ENCODE measurements at regions not wholly inside any gene's neighbourhood (a gene's known extent, or its start where the extent isn't known, plus 50 kb on each side); places are given as distances from the start of the nearest gene placed in this dataset.
"Not testable (repeated sequence)": the region's sequence is repeated elsewhere in the genome, so short reads cannot be mapped to it uniquely, and the experiment has no call there.

DNA sequence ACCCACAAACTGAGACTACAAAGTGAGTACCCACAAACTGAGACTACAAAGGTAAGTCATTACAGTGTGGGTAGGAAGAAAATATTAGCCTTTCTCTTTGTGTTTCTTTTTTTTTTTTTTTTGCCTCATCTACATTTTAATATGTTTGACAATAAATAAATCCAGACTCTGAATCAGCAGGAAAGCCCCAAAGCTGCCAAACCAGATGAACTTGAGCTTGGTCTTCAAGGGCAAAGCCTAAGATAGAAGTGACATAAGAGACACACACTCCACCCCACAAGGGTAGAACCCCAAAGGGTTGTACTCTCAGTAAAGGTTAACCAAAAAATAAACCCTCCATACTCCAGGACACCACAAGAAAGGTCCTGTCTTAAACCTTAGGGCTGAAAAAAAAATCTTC lies 326.8 kb upstream of the ARID1B start:
- no peak for DNase-seq (ENCODE audit: low read depth)

DNA sequence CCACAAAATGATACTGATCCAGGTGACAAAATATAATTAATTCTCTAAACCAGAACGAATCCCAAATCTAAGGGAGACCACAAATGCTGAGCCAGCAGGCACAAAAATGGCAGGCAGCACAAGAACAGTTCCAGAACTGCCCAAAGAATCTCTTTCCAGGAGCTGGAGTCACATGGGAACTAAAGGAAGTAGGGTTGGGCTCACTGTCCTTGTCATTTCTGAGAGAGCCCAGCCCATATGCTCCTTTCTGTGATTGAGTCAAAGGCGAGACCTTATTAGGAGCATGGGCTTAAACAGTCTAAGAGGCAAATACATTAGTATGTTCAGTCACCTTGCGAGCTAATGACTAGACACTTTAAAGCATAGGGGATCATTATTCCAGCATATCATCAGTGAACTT lies 327.6 kb upstream of the ARID1B start:
- DNase-seq (ENCODE audit: low read depth) = no peak

DNA sequence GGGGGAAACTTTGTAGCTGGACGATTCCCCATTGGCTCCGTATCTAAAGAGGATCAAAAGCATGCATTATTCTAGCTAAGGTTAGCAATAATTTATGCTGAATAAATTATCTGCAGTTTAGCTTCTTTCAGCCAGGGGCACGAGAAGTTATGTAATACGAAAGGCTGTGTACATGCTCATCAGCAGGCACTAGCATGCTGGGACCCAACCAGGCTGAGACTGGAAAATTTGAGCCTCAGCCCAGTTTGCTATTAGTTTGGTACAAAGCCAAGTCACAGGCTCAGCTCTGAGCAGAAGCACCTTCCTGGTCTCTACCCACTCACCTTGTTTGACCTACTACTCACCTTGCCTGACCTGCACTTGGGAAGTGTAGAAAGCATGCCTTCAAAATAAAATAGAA lies 328.1 kb upstream of the ARID1B start:
- no peak for DNase-seq (ENCODE audit: low read depth)

DNA sequence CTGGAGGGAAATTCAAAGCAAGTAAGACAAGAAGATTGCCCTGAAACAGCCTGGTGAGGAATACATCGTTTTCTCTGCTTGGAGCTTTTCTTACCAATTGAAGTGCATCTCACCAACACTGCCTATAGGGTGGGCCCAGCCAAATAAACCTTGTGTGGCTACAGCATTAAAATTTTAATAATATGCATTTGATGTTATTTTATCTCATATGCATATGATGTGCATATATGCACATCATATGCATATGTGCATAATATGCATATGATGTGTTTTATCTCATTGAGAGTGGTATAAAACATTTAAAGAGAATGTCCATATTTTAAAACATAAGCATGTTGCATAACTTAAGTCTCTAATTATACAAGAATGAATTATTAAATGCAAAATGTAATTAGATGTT lies 328.6 kb upstream of the ARID1B start:
- DNase-seq (ENCODE audit: low read depth) = no peak

DNA sequence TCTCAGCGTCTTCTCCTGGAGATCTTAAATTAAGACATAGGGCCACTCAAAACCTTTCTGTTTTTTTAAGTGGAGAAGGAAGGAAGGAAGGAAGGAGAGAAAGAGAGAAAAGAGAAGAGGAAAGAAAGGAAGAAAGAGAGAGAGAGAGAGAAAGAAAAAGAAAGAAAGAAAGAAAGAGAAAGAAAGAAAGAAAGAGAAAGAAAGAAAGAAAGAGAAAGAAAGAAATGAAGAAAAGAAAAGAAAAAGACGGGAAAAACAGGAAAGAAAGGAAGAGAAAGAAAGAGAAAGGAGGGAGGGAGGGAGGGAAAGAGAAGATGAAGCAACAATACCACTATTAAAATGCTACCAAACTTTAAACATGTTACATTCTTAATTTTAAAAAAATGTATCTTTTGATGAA lies 336.5 kb upstream of the ARID1B start:
- no peak for DNase-seq (ENCODE audit: low read depth)

DNA sequence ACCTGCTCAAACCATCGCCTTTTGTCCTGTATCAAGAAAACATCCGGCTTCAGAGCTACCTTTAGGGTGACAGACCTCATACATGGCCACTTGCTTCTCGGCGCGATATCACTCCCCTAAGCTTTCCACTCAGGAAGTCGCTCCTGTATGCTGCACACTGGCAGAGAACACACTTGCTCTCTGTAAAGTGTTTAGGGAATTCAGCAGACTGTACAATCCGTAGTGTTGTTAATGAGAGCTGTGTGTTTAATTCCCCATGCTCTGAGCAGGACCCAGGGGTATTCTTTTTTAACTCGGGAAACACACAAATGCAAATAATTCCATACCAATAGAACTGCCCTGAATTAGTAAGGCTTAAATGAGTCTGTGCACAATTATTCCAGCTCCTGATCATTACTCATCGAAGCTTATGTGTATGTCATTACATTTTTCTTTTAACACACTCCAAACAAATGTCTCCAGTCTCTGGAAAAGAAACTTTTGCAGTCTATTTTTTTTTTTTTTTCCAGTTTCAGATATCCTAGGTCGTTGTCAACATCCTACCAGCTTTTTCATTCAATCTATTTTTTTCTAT lies 338.7 kb upstream of the ARID1B start:
- DNase-seq (ENCODE audit: low read depth) = no peak

DNA sequence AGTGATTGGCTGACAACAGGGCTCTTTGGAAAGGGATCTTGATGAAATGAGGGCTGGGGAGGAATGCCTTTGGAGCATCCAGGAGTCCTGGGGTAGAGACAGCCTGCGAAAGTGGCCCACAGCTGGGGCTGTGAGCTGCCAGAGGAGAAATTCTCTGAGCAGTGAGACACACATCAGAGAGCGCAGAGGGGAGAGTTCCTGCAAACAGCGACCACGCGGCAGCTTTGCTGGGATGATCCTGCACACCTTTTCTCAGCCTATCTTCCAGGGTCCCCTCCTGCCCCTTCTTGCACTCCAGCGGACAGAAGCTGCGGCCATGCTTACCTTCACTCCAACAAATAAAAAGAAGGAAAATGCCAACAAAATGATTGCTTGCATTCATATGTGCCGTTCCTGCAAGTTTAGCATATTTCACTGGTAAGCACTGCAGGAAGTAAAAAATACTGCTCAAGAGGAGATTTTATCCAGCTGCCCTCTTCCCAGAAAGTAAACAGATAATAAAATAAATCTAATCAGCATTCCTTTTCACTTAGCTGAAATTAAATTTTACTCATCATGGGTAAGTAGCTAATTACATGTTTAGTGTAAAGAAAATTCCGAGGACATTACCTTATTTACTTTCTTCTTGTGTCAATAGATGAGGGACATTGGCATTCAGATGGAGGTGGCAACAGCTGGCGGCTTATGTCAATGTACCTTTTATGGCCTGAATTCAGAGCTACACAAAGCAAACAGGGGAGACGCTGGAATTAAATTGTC lies 339.9 kb upstream of the ARID1B start:
- no peak for DNase-seq (ENCODE audit: low read depth)

DNA sequence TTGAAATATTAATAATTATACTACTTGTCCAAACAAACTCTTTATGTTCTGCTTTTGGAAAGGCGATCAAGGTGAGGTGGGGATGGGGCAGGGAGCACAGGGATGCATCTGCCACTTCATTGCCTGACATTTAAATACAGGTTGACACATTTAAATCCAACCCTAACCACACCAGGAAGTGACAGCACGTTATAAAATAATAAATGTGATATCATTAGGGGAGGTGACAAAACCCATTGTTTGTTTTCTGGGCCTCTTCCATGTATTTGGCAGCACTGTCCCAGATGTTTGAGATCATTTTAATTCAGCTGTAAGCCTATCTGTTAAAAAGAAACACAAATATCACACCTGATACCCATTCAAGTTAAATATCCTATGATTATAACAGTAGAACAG lies 342.4 kb upstream of the ARID1B start:
- DNase-seq (ENCODE audit: low read depth) = no peak

DNA sequence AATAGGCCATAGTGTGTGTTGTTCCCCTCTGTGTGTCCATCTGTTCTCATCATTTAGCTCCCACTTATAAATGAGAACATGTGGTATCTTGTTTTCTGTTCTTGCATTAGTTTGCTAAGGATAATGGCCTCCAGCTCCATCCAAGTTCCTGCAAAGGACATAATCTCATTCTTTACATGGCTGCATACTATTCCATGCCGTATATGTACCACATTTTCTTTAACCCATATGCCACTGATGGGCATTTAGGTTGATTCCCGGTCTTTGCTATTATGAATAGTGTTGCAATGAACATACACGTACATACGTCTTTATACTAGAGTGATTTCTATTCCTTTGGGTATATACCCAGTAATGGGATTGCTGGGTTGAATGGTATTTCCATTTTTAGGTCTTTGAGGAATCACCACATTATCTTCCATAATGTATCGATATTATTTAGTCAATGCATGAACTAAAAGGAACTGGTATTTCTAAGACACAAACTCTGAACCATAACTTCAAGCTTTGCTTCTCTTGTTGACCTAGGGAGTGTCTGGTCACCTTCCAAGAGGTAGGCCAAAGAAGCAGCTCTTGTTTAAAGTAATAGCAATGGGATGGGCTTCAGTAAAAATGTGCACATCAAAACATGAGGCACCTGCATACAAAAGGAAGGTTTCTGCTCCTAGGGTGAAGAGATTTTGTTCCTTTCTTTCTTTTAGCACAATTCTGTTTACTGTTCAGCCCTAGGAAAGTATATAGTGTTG lies 343.0 kb upstream of the ARID1B start:
- no peak for DNase-seq (ENCODE audit: low read depth)

DNA sequence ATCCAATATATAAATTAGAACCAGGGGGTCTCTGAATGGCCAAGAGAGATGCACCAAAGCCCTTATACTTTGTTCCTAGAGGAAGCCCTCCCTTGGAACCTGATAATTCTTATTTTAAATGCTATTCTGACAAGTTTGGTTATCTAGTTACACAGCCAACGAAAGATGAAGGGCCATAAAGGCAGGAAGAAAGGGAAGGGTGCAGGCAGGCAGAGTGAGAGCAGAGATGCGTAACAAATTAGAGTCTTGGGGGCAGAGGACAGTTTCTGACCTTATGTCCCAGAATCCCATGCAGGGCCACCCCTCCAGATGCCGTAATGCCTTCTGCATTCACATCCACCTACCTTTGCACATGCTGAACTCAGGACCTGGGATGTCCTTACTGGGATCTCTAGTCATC lies 344.6 kb upstream of the ARID1B start:
- no peak for DNase-seq (ENCODE audit: low read depth)

DNA sequence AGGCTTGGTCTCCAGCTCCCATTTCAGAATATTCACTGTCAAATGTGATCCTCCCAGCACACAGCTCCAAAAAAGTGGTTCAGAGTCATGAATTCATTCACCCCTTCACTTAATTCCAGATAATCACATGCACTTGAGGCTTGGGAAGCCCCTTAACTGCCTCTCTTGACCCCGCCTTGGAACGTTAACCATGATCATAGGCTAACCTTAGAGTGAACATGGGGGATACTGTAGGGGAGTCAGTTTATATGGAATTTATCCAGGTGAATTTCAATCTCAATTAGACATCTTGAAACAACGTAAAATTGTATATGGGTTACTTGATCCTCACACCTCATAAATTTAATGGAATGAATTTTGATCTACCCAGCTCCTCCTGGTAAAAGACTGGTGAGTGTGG lies 346.8 kb upstream of the ARID1B start:
- no peak for DNase-seq (ENCODE audit: low read depth)

DNA sequence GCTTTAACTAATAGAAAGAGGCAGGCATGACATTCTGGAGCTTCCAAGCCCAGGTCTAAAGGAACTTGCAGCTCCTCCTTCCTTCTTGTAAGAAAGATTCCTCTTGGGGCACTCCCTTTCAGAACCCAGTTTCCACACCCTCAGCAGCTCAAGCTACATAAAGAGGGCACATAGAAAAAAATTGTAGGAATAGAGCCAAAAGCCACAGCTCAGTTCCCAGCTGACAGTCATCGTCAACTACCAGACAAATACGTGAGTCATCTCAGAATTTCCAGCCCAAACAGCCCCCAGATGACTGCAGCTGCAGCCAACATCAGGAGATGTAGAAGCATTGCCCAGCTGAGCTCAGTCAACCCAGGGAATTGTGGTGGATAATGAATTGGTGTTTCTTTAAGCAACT lies 349.8 kb upstream of the ARID1B start:
- DNase-seq (ENCODE audit: low read depth) = no peak

DNA sequence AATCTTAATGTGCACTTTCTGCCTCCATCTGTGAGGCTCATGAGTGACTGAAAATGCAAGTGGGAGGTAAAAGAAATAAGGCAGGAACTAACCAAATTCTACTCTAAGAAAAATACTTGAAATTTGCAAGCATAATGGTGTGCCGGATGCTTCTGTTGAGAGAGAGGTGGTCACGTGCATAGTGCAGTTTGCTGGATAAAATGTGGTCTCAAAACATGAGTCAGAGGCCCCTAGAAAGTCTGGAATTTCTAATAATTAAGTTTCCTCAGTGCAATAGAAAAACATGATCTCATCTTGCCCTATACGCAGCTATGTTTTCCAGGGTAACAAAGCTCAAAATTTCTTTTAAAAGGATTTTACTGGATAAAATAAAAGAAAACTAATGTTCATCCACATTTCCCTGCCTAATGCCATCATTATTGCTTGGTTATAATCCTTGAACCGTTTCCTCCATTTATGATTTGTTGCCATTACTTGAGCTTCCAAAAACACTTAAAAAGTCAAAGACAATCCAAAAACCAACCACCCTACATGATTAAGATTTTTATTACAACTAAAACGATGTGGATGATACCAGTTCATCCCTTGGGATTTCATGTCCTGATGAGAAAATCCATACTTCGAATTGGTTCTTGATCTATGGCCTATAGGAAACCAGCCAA lies 351.7 kb upstream of the ARID1B start:
- no peak for DNase-seq (ENCODE audit: low read depth)

DNA sequence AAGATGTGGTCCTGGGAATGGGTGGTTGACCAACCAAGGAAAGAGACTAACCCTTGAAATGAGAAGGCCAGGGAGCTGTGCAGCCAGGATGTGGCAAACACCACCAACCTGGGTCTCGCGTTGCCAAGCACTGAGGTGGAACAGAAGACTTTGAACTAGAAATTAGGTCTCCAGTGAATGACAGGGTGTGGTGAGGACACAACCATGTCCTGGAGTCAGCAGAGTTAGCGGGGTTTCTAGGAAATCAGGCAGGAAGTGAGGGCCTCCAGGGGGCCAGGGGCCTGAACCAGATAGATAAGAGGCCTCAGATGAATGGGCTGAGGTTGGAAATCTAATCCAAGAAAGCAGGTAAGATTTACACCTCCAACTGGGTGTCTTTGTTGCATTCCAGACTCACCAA lies 353.3 kb upstream of the ARID1B start:
- DNase-seq (ENCODE audit: low read depth) = peak; percentile 1

DNA sequence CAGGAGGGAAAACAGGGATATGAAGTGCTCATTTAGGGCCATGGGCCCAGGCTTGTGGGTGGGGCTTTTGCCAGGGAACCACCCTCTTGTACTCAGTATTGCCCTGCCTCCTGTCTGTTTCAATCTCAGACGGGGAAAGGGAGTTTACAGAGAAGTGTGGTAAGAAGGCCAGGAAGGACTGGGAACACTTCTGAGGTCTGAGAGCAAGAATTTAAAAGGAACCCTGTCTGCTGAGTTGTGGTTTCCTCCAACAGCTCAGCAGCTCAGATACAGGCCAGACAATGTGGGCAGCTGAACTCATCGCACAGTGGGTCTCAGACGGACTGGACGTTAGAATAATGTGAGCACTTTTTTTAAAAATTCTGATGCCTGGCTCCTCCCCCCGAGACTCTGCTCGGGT lies 354.1 kb upstream of the ARID1B start:
- DNase-seq (ENCODE audit: low read depth) = no peak

DNA sequence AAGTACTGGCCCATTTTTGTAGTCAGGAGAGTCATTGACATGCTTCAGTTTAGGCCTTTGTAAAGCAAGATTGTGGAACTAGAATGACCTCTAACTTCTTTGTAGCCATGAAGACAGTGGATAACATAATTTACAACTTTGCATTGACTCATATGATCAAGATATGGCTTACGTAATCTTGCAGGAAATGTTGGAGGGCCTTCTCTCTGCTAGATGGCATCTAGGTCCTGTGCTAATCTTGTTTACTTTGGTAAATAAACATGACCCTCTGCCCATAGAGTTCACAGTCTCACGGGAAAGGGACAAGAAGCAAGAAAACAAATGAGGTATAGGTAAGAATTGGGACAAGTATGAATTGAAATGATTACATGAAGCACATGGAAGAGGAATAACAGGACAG lies 355.2 kb upstream of the ARID1B start:
- DNase-seq (ENCODE audit: low read depth) = no peak

DNA sequence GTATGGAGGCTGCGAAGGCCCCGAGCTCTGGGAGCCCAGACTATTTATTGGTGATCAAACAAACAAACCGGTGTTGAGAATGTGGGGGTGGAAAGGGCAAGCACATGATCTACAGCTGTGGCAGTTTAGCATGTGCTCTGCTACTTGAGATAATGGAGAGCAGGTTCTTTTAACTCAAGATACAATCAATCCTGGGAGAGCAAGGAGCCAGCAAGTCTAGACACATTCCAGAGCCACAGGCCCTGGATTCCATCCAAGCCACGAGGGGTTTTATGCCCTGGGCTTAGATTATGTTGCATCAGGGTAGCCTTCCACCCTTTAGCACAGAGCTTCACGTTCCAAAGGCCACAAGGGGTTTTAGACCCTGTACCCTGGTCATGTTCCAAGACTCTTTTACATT lies 355.9 kb upstream of the ARID1B start:
- not testable (repeated sequence) for DNase-seq (ENCODE audit: low read depth)

DNA sequence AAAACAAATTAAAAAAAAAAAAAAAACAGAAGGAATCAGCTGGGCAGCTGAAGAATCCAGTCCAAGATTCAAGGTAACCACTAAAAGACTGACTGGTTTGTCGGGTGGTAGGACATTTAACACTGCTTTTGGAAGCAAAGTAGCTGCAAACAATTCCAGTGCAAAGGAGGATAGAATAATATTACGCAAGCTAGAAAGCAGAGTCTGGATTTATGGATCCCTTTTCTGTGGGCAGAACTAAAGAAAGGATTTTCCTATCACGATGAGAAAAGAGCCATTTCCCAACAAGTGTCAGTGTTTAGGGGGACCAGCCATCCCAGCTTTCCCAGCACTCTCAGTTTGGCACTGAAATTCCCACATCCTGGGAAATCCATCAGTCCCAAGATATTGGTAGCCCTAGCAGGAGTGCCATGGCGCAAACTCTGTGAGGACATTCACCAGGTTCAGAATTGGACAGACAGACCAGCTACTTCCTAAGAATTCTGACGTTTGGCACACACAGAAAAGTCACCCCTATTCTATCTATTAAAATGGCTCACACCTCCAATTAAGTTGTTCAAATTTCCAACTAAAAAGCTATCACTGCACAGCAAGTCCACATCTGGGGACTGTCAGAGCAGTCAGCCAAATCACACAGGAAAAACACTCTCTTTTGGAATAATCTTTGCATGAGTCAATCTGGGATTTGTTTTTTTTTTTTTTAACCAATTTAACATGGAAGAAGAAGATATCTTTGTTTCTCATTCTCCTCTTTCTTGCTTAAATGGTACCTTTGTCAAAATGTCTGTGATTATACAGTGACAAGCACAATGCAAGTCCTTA lies 356.8 kb upstream of the ARID1B start:
- DNase-seq (ENCODE audit: low read depth) = no peak

DNA sequence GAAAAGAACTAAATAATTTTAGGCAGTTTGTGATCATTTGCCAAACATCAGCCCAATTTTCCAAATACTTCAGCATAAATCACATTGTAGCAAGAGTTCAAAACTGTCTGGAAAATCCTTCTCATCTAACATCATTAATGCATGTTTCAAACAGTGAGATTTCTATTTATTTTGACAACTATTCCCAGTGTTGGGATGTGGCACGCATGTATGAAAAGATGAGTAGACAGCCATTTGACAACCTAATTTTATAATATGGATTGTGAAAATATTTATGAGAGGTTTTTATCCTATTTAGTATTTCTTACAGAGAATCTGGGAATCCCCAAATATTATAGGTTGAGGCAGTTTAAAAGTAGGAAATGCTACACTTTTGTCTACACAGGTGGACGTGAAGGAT lies 357.6 kb upstream of the ARID1B start:
- DNase-seq (ENCODE audit: low read depth) = no peak

DNA sequence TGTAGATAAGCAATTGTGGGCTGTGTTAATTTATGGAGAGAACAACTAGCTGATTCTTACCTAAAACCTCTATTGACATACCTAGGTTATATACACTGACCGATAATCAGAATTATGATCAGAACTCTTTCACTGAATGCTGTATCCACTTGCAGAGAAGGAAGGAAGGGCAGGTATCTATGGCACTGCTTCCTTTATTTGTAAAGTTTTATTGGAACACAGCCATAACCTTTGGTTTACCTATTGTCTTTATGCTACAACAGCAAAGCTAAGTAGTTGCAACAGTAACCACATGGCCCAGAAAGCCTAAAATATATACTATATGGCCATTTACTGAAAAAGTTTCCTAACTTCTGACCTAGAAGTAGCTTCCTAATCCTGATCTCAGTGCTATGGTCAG lies 358.9 kb upstream of the ARID1B start:
- no peak for DNase-seq (ENCODE audit: low read depth)

DNA sequence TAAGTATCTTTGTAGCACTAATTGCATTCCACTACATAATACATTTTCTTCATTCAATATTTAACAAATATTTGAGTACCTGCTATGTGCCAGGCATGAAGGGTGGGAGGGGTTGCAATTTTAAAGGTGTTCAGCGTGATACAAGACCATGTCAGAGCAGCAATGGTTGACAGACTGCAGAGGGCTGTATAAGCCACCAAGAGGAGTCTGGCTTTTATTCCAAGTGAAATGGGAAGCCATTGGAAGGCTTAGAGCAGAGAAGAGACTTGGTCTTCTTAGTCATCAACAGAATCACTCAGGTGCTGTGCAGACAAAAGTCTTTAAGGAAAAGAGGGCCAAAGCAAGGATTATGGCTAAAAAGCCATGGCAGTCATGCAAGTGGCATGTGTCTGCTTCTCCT lies 360.8 kb upstream of the ARID1B start:
- DNase-seq (ENCODE audit: low read depth) = no peak

DNA sequence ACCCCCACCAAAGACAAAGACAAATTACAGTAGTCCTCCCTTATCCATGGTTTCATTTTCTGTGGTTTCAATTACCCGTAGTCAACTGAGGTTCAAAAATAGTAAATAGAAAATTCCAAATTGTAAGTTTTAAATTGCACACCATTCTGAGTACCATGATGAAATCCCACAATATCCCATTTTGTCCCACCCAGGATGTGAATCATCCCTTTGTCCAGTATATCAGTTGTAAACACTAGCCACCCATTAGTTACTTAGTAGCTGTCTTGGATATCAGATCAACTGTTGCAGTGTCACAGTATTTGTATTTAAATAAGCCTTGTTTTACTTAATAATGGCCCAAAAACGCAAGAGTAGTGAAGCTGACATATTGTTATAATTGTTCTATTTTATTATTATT lies 364.0 kb upstream of the ARID1B start:
- DNase-seq (ENCODE audit: low read depth) = no peak

All from activated T-helper 1 cell treated with Interleukin-2 at 50 U/mL for 16 hours (primary cell).